HepG2 (cell line): ENCODE measurements at regions not wholly inside any gene's neighbourhood (a gene's known extent, or its start where the extent isn't known, plus 50 kb on each side); places are given as distances from the start of the nearest gene placed in this dataset.

ENCODE experiments used
- ATAC-seq: fragments of 200-7000 bp; cut with Tn5 transposase; 3 replicates; pipeline ENCODE4 v1.9.1; 2020; ENCODE audit warnings: mild to moderate bottlenecking, moderate library complexity
- BruUV-seq: library from RNA; stranded (reverse); fragments of 400-500 nt; replicated peaks from 2 replicates; lab custom pipeline; 2021; lab: Mats Ljungman, UMichigan
- CTCF ChIA-PET: fragments of 300-600 bp; formaldehyde crosslinking; extraction: SDS; loops from one replicate; lab custom pipeline; 2021; ENCODE audit warnings: low total read pairs, inconsistent platforms, low intra/inter-chr PET ratio; lab: Yijun Ruan, JAX
- POLR2A ChIA-PET: fragments of 350-600 bp; sonication (Branson Sonifier 250); formaldehyde crosslinking; loops from one replicate; lab custom pipeline; 2020; ENCODE audit warnings: antibody characterized with exemption, inconsistent platforms; lab: Yijun Ruan, JAX
- DNase-seq: peaks from one replicate; pipeline ENCODE4 v3.0.0-alpha.2; 2015; ENCODE audit warnings: low spot score
- FAIRE-seq: peaks from 3 replicates; lab custom pipeline; 2011; peaks lifted over from hg19 to GRCh38; lab: Jason Lieb, UNC
- H2AFZ ChIP-seq: one replicate; pipeline ENCODE4 v1.6.1; 2011; ENCODE audit warnings: low read length, inconsistent platforms
- H3K27ac ChIP-seq: fragments of 300-600 bp; 3 replicates; pipeline ENCODE4 v1.8.0; 2011; ENCODE audit warnings: mixed run types, mild to moderate bottlenecking, mixed read lengths, low read length, inconsistent platforms; ENCODE audit not compliant: insufficient read depth; ENCODE audit errors: extremely low read length
- H3K27me3 ChIP-seq, 2 experiments: fragments of 200-600 bp in 1 of 2; 2 replicates in 1 of 2; 3 replicates in 1 of 2; pipeline versions ENCODE4 v1.6.0 to v1.8.0; 2011; ENCODE audit warnings: low read length in 2 of 2, mild to moderate bottlenecking in 2 of 2, moderate library complexity in 2 of 2, inconsistent platforms in 1 of 2; ENCODE audit not compliant: insufficient read depth in 2 of 2, control insufficient read depth in 1 of 2
- H3K36me3 ChIP-seq, 2 experiments: fragments of 200-600 bp in 1 of 2; replicated peaks in 1 of 2; 2 replicates in 1 of 2; 3 replicates in 1 of 2; pipeline versions ENCODE4 v1.5.1 to v1.8.0; 2011; ENCODE audit warnings: low read length in 2 of 2, inconsistent platforms in 1 of 2; ENCODE audit not compliant: insufficient read depth in 2 of 2, control insufficient read depth in 1 of 2
- H3K4me1 ChIP-seq: 2 replicates; pipeline ENCODE4 v1.5.1; 2012; ENCODE audit warnings: low read length, inconsistent platforms; ENCODE audit not compliant: insufficient read depth
- H3K4me2 ChIP-seq: 2 replicates; pipeline ENCODE4 v1.6.0; 2011; ENCODE audit warnings: low read depth, low read length, inconsistent platforms
- H3K4me3 ChIP-seq, 3 experiments: fragments of 200-600 bp in 1 of 3; sonication (generic), shearing (Covaris generic) in 1 of 3; replicated peaks in 1 of 3; 2 replicates each; pipeline ENCODE4 v1.5.1; 2011 to 2016; ENCODE audit warnings: low read length in 3 of 3, inconsistent platforms in 2 of 3, low read depth in 2 of 3, mild to moderate bottlenecking in 2 of 3, control low read depth in 1 of 3, mixed read lengths in 1 of 3; ENCODE audit not compliant: insufficient read depth in 1 of 3
- H3K79me2 ChIP-seq: one replicate; pipeline ENCODE4 v1.6.1; 2011; ENCODE audit warnings: low read length, inconsistent platforms; ENCODE audit not compliant: insufficient read depth
- H3K9ac ChIP-seq: 2 replicates; pipeline ENCODE4 v1.6.0; 2011; ENCODE audit warnings: mild to moderate bottlenecking, low read depth, low read length, inconsistent platforms; ENCODE audit not compliant: insufficient read depth
- H3K9me3 ChIP-seq: 2 replicates; pipeline ENCODE4 v1.5.1; 2012; ENCODE audit warnings: mild to moderate bottlenecking, low read length
- H4K20me1 ChIP-seq: 2 replicates; pipeline ENCODE4 v1.6.0; 2011; ENCODE audit warnings: inconsistent platforms, mild to moderate bottlenecking, low read length, moderate library complexity; ENCODE audit not compliant: insufficient read depth
- ATF4 ChIP-seq, 2 experiments: fragments of 450-650 bp in 1 of 2; sonication (generic) in 1 of 2; formaldehyde crosslinking; IDR thresholded peaks; 2 replicates each; pipeline versions ENCODE4 v1.5.0 to v1.8.0; 2020 to 2022; ENCODE audit warnings: mild to moderate bottlenecking in 1 of 2, missing genetic modification reagents in 1 of 2
- FOXP1 ChIP-seq, 2 experiments: fragments of 450-650 bp in 1 of 2; IDR thresholded peaks; 2 replicates each; pipeline ENCODE4 v1.6.1; 2017 to 2018; ENCODE audit warnings: antibody characterized with exemption in 1 of 2
- GATAD2A ChIP-seq: IDR thresholded peaks from 2 replicates; pipeline ENCODE4 v1.6.1; 2016
- MEF2D ChIP-seq: sonication (generic); formaldehyde crosslinking; IDR thresholded peaks from 2 replicates; pipeline ENCODE4 v1.5.1; 2020; ENCODE audit warnings: mild to moderate bottlenecking, missing genetic modification reagents
- NFKBIZ ChIP-seq: IDR thresholded peaks from 2 replicates; pipeline ENCODE4 v1.6.1; 2018; ENCODE audit warnings: missing genetic modification reagents, missing compliant biosample characterization
- NRL ChIP-seq: sonication (generic); formaldehyde crosslinking; IDR thresholded peaks from 2 replicates; pipeline ENCODE4 v1.5.0; 2020; ENCODE audit warnings: missing genetic modification reagents, mild to moderate bottlenecking, moderate library complexity, borderline replicate concordance
- PBX2 ChIP-seq: IDR thresholded peaks from 2 replicates; pipeline ENCODE4 v1.6.1; 2016; ENCODE audit warnings: control low read depth
- TOPORS ChIP-seq: sonication (generic); formaldehyde crosslinking; IDR thresholded peaks from 2 replicates; pipeline ENCODE4 v1.8.0; 2023; ENCODE audit warnings: mild to moderate bottlenecking, missing genetic modification reagents
- ZFP37 ChIP-seq: sonication (generic); formaldehyde crosslinking; IDR thresholded peaks from 2 replicates; pipeline ENCODE4 v1.4.0; 2020; ENCODE audit warnings: missing genetic modification reagents, borderline replicate concordance
- ZNF687 ChIP-seq: sonication (generic); formaldehyde crosslinking; IDR thresholded peaks from 2 replicates; pipeline ENCODE4 v1.5.1; 2020; ENCODE audit warnings: mild to moderate bottlenecking, missing genetic modification reagents, moderate library complexity
- ZNF780A ChIP-seq: sonication (generic); formaldehyde crosslinking; IDR thresholded peaks from 2 replicates; pipeline ENCODE4 v1.8.0; 2022; ENCODE audit warnings: mild to moderate bottlenecking, missing genetic modification reagents, moderate library complexity
- ZSCAN5A ChIP-seq: sonication (generic); formaldehyde crosslinking; IDR thresholded peaks from 2 replicates; pipeline ENCODE4 v1.8.0; 2022; ENCODE audit warnings: mild to moderate bottlenecking, missing genetic modification reagents, borderline replicate concordance
- WGBS: methylation state at CpG from one replicate; pipeline ENCODE4 v1.1.6; 2017; ENCODE audit warnings: low lambda C conversion rate; 5-methylcytosine and 5-hydroxymethylcytosine counted together
- in situ Hi-C: cut with HindIII; loops from 2 replicates; pipeline ENCODE4 v1.10.0; 2017; ENCODE audit warnings: low pct_unique_long_range_greater_than_20kb; ENCODE audit not compliant: extremely low pct_ligation_motif_present
- intact Hi-C: fragments of 100-400 bp; cut with micrococcal nuclease; formaldehyde crosslinking; loops from one replicate; pipeline ENCODE4 v1.10.0; 2022; ENCODE audit not compliant: unreplicated experiment

- FAIRE-seq (no peak), ATAC-seq (no peak), DNase-seq (no peak)
- intact Hi-C loops (no loop called here), in situ Hi-C loops (no loop called here)
- 98% methylated on average over 6 of the region's 6 CpGs for WGBS
- H3K4me3 ChIP-seq = no peak overlapping the region
- H3K27me3 ChIP-seq = no peaks in the 10 kb centered on the region
- ChIA-PET POLR2A (interaction anchor here (1.7 kb wide), 1 partner anchor 40 kb away, joined by 6 read pairs; no protein-coding TSS in a partner anchor), CTCF (no interaction called here)
- H3K9ac ChIP-seq = no peak overlapping the region
- H3K4me1 ChIP-seq = peaks cover 12% of the 10 kb centered on the region
- H3K4me2 ChIP-seq = no peak overlapping the region
- no peaks in the 10 kb centered on the region for H4K20me1 ChIP-seq
- no TSS peak for BruUV-seq
- no peaks in the 10 kb centered on the region for H3K79me2 ChIP-seq
- H3K9me3 ChIP-seq = no peaks in the 10 kb centered on the region
- H3K36me3 ChIP-seq = peaks cover 0 to 13% of the 10 kb centered on the region in 2 experiments; a peak in 1 of 5 replicates
- H2AFZ ChIP-seq = no peak overlapping the region
- H3K27ac ChIP-seq = no peak overlapping the region
- TF ChIP-seq FOXP1 (IDR thresholded peaks at IDR 0.05) (no peak), FOXP1 (CRISPR knock-in tag; IDR thresholded peaks at IDR 0.05) (no peak), ZNF780A (CRISPR knock-in tag) (no peak), ZSCAN5A (CRISPR knock-in tag) (no peak), PBX2 (no peak), ATF4 (CRISPR knock-in tag; IDR thresholded peaks at IDR 0.05) (no peak), ZFP37 (CRISPR knock-in tag) (no peak), NRL (CRISPR knock-in tag) (no peak), MEF2D (no peak), ZNF687 (CRISPR knock-in tag) (no peak), TOPORS (CRISPR knock-in tag) (no peak), NFKBIZ (CRISPR knock-in tag) (no peak), GATAD2A (CRISPR knock-in tag) (no peak)
These were observed 175.3 kb upstream of the KCTD7 start for GRCh38 chr7:66453340-66453739.
